DND-41 (cell line): ENCODE measurements at regions not wholly inside any gene's neighbourhood (a gene's known extent, or its start where the extent isn't known, plus 50 kb on each side); places are given as distances from the start of the nearest gene placed in this dataset.

Experiments
- ATAC-seq: fragments of 200-7000 bp; cut with Tn5 transposase; 3 replicates; pipeline ENCODE4 v1.9.1; 2021; ENCODE audit warnings: low read depth; ENCODE audit not compliant: insufficient read depth
- DNase-seq: peaks from one replicate; pipeline ENCODE4 v3.0.0-alpha.2; 2020
- H2AFZ ChIP-seq: 2 replicates; pipeline ENCODE4 v1.6.0; 2012; ENCODE audit warnings: low read depth, low read length
- H3K27ac ChIP-seq: 2 replicates; pipeline ENCODE4 v1.5.1; 2012; ENCODE audit warnings: low read length, inconsistent platforms
- H3K27me3 ChIP-seq: fragments of 200-600 bp; sonication (generic); 2 replicates; pipeline ENCODE4 v1.6.0; 2012; ENCODE audit warnings: low read length, mild to moderate bottlenecking, inconsistent platforms; ENCODE audit not compliant: insufficient read depth, poor library complexity
- H3K36me3 ChIP-seq: 2 replicates; pipeline ENCODE4 v1.5.1; 2012; ENCODE audit warnings: low read length, inconsistent platforms; ENCODE audit not compliant: insufficient read depth
- H3K4me1 ChIP-seq: 2 replicates; pipeline ENCODE4 v1.5.1; 2012; ENCODE audit warnings: mild to moderate bottlenecking, low read length; ENCODE audit not compliant: insufficient read depth
- H3K4me2 ChIP-seq: 2 replicates; pipeline ENCODE4 v1.6.0; 2012; ENCODE audit warnings: mild to moderate bottlenecking, moderate library complexity, low read length, inconsistent platforms; ENCODE audit not compliant: insufficient read depth
- H3K4me3 ChIP-seq, 2 experiments: fragments of 200-600 bp in 1 of 2; shearing (Covaris generic) in 1 of 2; 2 replicates each; pipeline ENCODE4 v1.5.1; 2012 to 2016; ENCODE audit warnings: inconsistent platforms in 2 of 2, low read length in 2 of 2, mild to moderate bottlenecking in 2 of 2, low read depth in 1 of 2, moderate library complexity in 1 of 2
- H3K79me2 ChIP-seq: 2 replicates; pipeline ENCODE4 v1.6.0; 2012; ENCODE audit warnings: low read length, inconsistent platforms; ENCODE audit not compliant: insufficient read depth
- H3K9ac ChIP-seq: 2 replicates; pipeline ENCODE4 v1.6.0; 2012; ENCODE audit warnings: low read depth, mild to moderate bottlenecking, inconsistent platforms, low read length, moderate library complexity
- H3K9me3 ChIP-seq: 2 replicates; pipeline ENCODE4 v1.5.1; 2012; ENCODE audit warnings: low read length, moderate library complexity, mild to moderate bottlenecking, inconsistent platforms; ENCODE audit not compliant: insufficient read depth, severe bottlenecking
- H4K20me1 ChIP-seq: 2 replicates; pipeline ENCODE4 v1.6.0; 2012; ENCODE audit warnings: low read length; ENCODE audit not compliant: insufficient read depth
- CTCF ChIP-seq: IDR thresholded peaks from 2 replicates; pipeline ENCODE4 v1.5.1; 2012; ENCODE audit warnings: borderline replicate concordance, low read length, moderate library complexity, mild to moderate bottlenecking; ENCODE audit not compliant: poor library complexity, severe bottlenecking; ENCODE audit errors: extremely low read depth
- EZH2 ChIP-seq: IDR thresholded peaks from 3 replicates; pipeline ENCODE4 v1.6.1; 2012; ENCODE audit warnings: borderline replicate concordance, low read depth, mild to moderate bottlenecking, moderate library complexity, low read length, inconsistent platforms; ENCODE audit not compliant: severe bottlenecking

- Histone ChIP-seq H3K79me2 (no peaks in the 10 kb centered on the region), H3K9ac (no peak overlapping the region), H4K20me1 (no peaks in the 10 kb centered on the region), H3K4me3 (no peak overlapping the region), H2AFZ (no peak overlapping the region), H3K4me2 (no peak overlapping the region), H3K27ac (no peak overlapping the region), H3K9me3 (no peaks in the 10 kb centered on the region), H3K27me3 (no peaks in the 10 kb centered on the region), H3K36me3 (no peaks in the 10 kb centered on the region), H3K4me1 (no peaks in the 10 kb centered on the region)
- ATAC-seq (no peak), DNase-seq (no peak)
- TF ChIP-seq EZH2 = no peak
- TF ChIP-seq CTCF = no peak
Measured at GRCh38 chr6:80625405-80625804, 518.9 kb downstream of the BCKDHB start.

- Histone ChIP-seq H3K4me3 (no peak overlapping the region), H3K4me2 (no peak overlapping the region), H3K4me1 (no peaks in the 10 kb centered on the region), H3K27ac (no peak overlapping the region), H2AFZ (no peak overlapping the region), H3K36me3 (no peaks in the 10 kb centered on the region), H4K20me1 (no peaks in the 10 kb centered on the region), H3K9me3 (no peaks in the 10 kb centered on the region), H3K9ac (no peak overlapping the region), H3K27me3 (no peaks in the 10 kb centered on the region), H3K79me2 (no peaks in the 10 kb centered on the region)
- no peak for TF ChIP-seq CTCF
- no peak for TF ChIP-seq EZH2
- no peak for ATAC-seq
- no peak for DNase-seq
Measured at GRCh38 chr6:80623066-80623815, 516.8 kb downstream of the BCKDHB start.

GRCh38 chr6:80622641-80623040 is 516.2 kb downstream of the BCKDHB start:
- no peak overlapping the region for H3K4me2 ChIP-seq
- H3K9ac ChIP-seq = no peak overlapping the region
- DNase-seq = no peak
- H3K36me3 ChIP-seq = no peaks in the 10 kb centered on the region
- H3K9me3 ChIP-seq = no peaks in the 10 kb centered on the region
- H3K27ac ChIP-seq = no peak overlapping the region
- H4K20me1 ChIP-seq = no peaks in the 10 kb centered on the region
- H3K79me2 ChIP-seq = no peaks in the 10 kb centered on the region
- H3K4me3 ChIP-seq = no peak overlapping the region
- TF ChIP-seq CTCF = no peak
- TF ChIP-seq EZH2 = no peak
- no peaks in the 10 kb centered on the region for H3K4me1 ChIP-seq
- no peak for ATAC-seq
- H2AFZ ChIP-seq = no peak overlapping the region
- no peaks in the 10 kb centered on the region for H3K27me3 ChIP-seq

GRCh38 chr6:80618953-80619352 is 512.5 kb downstream of the BCKDHB start:
- Histone ChIP-seq H3K4me1 (no peaks in the 10 kb centered on the region), H3K27me3 (no peaks in the 10 kb centered on the region), H3K4me2 (no peak overlapping the region), H3K36me3 (no peaks in the 10 kb centered on the region), H3K79me2 (no peaks in the 10 kb centered on the region), H3K27ac (no peak overlapping the region), H2AFZ (no peak overlapping the region), H3K4me3 (no peak overlapping the region), H3K9ac (no peak overlapping the region), H3K9me3 (no peaks in the 10 kb centered on the region), H4K20me1 (no peaks in the 10 kb centered on the region)
- DNase-seq (no peak), ATAC-seq (no peak)
- no peak for TF ChIP-seq EZH2
- no peak for TF ChIP-seq CTCF
